OCI-LY1 (cell line): ENCODE measurements at regions not wholly inside any gene's neighbourhood (a gene's known extent, or its start where the extent isn't known, plus 50 kb on each side); places are given as distances from the start of the nearest gene placed in this dataset.

ENCODE experiments used
- H2AFZ ChIP-seq: fragments of 200-600 bp; sonication (generic), shearing (Covaris generic); 2 replicates; pipeline ENCODE4 v1.6.0; 2014; ENCODE audit warnings: antibody characterized with exemption, mild to moderate bottlenecking, low read length
- H3F3A ChIP-seq: fragments of 200-600 bp; sonication (generic), shearing (Covaris generic); 2 replicates; pipeline ENCODE4 v1.6.0; 2014; ENCODE audit warnings: mild to moderate bottlenecking, antibody characterized with exemption, low read length, moderate library complexity; ENCODE audit not compliant: insufficient read depth
- H3K27ac ChIP-seq: fragments of 200-600 bp; sonication (generic); 2 replicates; pipeline ENCODE4 v1.5.1; 2014; ENCODE audit warnings: low read length, mixed run types, mild to moderate bottlenecking, low read depth; ENCODE audit not compliant: poor library complexity, severe bottlenecking
- H3K27me3 ChIP-seq: fragments of 200-600 bp; sonication (generic); 2 replicates; pipeline ENCODE4 v1.6.0; 2014; ENCODE audit warnings: antibody characterized with exemption, mild to moderate bottlenecking, low read length, moderate library complexity; ENCODE audit not compliant: insufficient read depth
- H3K36me3 ChIP-seq: fragments of 200-600 bp; sonication (generic); 2 replicates; pipeline ENCODE4 v1.6.1; 2014; ENCODE audit warnings: mild to moderate bottlenecking, antibody characterized with exemption, low read length, moderate library complexity, mixed read lengths; ENCODE audit not compliant: insufficient read depth
- H3K4me1 ChIP-seq: fragments of 200-600 bp; sonication (generic); 2 replicates; pipeline ENCODE4 v1.5.1; 2014; ENCODE audit warnings: mild to moderate bottlenecking, low read length, moderate library complexity; ENCODE audit not compliant: insufficient read depth, severe bottlenecking
- H3K4me2 ChIP-seq: fragments of 200-600 bp; sonication (generic), shearing (Covaris generic); 2 replicates; pipeline ENCODE4 v1.6.1; 2014; ENCODE audit warnings: low read length
- H3K4me3 ChIP-seq: fragments of 200-600 bp; sonication (generic); 2 replicates; pipeline ENCODE4 v1.5.1; 2014; ENCODE audit warnings: low read length, low read depth, mild to moderate bottlenecking, mixed read lengths; ENCODE audit not compliant: poor library complexity, severe bottlenecking
- H3K79me2 ChIP-seq: fragments of 200-600 bp; shearing (Covaris generic); 2 replicates; pipeline ENCODE4 v1.6.1; 2016; ENCODE audit warnings: mixed run types, low read length, mixed read lengths; ENCODE audit not compliant: insufficient read depth
- H3K9ac ChIP-seq: fragments of 200-600 bp; sonication (generic), shearing (Covaris generic); 2 replicates; pipeline ENCODE4 v1.6.1; 2014; ENCODE audit warnings: mild to moderate bottlenecking, low read length, mixed read lengths
- H3K9me2 ChIP-seq: fragments of 200-600 bp; sonication (generic), shearing (Covaris generic); 2 replicates; pipeline ENCODE4 v1.6.1; 2014; ENCODE audit warnings: low read depth, mild to moderate bottlenecking, low read length, mixed read lengths
- H3K9me3 ChIP-seq: fragments of 200-600 bp; shearing (Covaris generic); 2 replicates; pipeline ENCODE4 v1.6.1; 2014; ENCODE audit warnings: low read length, mixed read lengths
- H4K20me1 ChIP-seq: fragments of 200-600 bp; sonication (generic), shearing (Covaris generic); 2 replicates; pipeline ENCODE4 v1.6.0; 2016; ENCODE audit warnings: mild to moderate bottlenecking, low read length; ENCODE audit not compliant: insufficient read depth
- CTCF ChIP-seq: fragments of 200-600 bp; sonication (generic), shearing (Covaris generic); IDR thresholded peaks from 2 replicates; pipeline ENCODE4 v1.5.1; 2017; ENCODE audit warnings: mild to moderate bottlenecking, antibody characterized with exemption, low read length, moderate library complexity, mixed read lengths
- EZH2 ChIP-seq: fragments of 200-600 bp; sonication (generic), shearing (Covaris generic); IDR thresholded peaks from 2 replicates; pipeline ENCODE4 v1.8.0; 2017; ENCODE audit warnings: borderline replicate concordance, mixed run types, mild to moderate bottlenecking, antibody characterized with exemption, low read length, moderate library complexity, mixed read lengths

- H3K27me3 ChIP-seq = no peaks in the 10 kb centered on the region
- no peak overlapping the region for H3K27ac ChIP-seq
- no peaks in the 10 kb centered on the region for H3F3A ChIP-seq
- H3K36me3 ChIP-seq = no peaks in the 10 kb centered on the region
- no peak overlapping the region for H3K4me3 ChIP-seq
- no peaks in the 10 kb centered on the region for H3K9me2 ChIP-seq
- TF ChIP-seq EZH2 (no peak), CTCF (no peak)
- no peak overlapping the region for H3K9ac ChIP-seq
- H4K20me1 ChIP-seq = no peaks in the 10 kb centered on the region
- no peak overlapping the region for H3K4me2 ChIP-seq
- peaks cover 33% of the 10 kb centered on the region for H3K4me1 ChIP-seq
- H3K9me3 ChIP-seq = no peaks in the 10 kb centered on the region
- no peak overlapping the region; the same call in 1 of the 2 replicates for H2AFZ ChIP-seq
- H3K79me2 ChIP-seq = no peaks in the 10 kb centered on the region
Measured at GRCh38 chr1:163467289-163467688, 145.5 kb downstream of the NUF2 start.

GRCh38 chr1:163471779-163472650 lies 150.3 kb downstream of the NUF2 start:
- no peaks in the 10 kb centered on the region for H4K20me1 ChIP-seq
- H3K36me3 ChIP-seq = no peaks in the 10 kb centered on the region
- peak overlapping the region; percentile 78 for H3K9ac ChIP-seq
- H3K9me2 ChIP-seq = no peaks in the 10 kb centered on the region
- H3F3A ChIP-seq = no peaks in the 10 kb centered on the region
- H3K4me2 ChIP-seq = peak overlapping the region; percentile 58
- TF ChIP-seq CTCF = no peak; the same call in 1 of the 2 replicates
- TF ChIP-seq EZH2 = no peak
- H3K27ac ChIP-seq = peak overlapping the region; percentile 99
- H2AFZ ChIP-seq = no peak overlapping the region
- peak overlapping the region; percentile 37 for H3K4me3 ChIP-seq
- peaks cover 68% of the 10 kb centered on the region for H3K4me1 ChIP-seq
- no peaks in the 10 kb centered on the region for H3K9me3 ChIP-seq
- H3K27me3 ChIP-seq = no peaks in the 10 kb centered on the region
- H3K79me2 ChIP-seq = no peaks in the 10 kb centered on the region

GRCh38 chr1:163472651-163473248 lies 151.0 kb downstream of the NUF2 start:
- Histone ChIP-seq H3K4me1 (peaks cover 70% of the 10 kb centered on the region), H4K20me1 (no peaks in the 10 kb centered on the region), H3K4me2 (peak overlapping the region; percentile 58), H3K79me2 (no peaks in the 10 kb centered on the region), H3K36me3 (no peaks in the 10 kb centered on the region), H3F3A (no peaks in the 10 kb centered on the region), H3K27me3 (no peaks in the 10 kb centered on the region), H3K4me3 (peak overlapping the region; percentile 30), H3K9me3 (no peaks in the 10 kb centered on the region), H2AFZ (no peak overlapping the region), H3K27ac (peak overlapping the region; percentile 99), H3K9ac (peak overlapping the region; percentile 78), H3K9me2 (no peaks in the 10 kb centered on the region)
- TF ChIP-seq CTCF = no peak
- no peak for TF ChIP-seq EZH2
